SK-N-SH (cell line): ENCODE measurements at regions not wholly inside any gene's neighbourhood (a gene's known extent, or its start where the extent isn't known, plus 50 kb on each side); places are given as distances from the start of the nearest gene placed in this dataset.

Source experiments
- CHD2 ChIP-seq: fragments of 150-350 bp; IDR thresholded peaks from 2 replicates; pipeline ENCODE4 v1.6.1; 2018; ENCODE audit warnings: low read length; ENCODE audit not compliant: partially characterized antibody
- FOXJ3 ChIP-seq: sonication (generic); formaldehyde crosslinking; IDR thresholded peaks from 2 replicates; pipeline ENCODE4 v1.5.1; 2020; ENCODE audit warnings: mild to moderate bottlenecking, missing genetic modification reagents
- GABPA ChIP-seq: IDR thresholded peaks from 2 replicates; pipeline ENCODE4 v1.4.0; 2012; ENCODE audit warnings: low read depth, mild to moderate bottlenecking
- MXI1 ChIP-seq: IDR thresholded peaks from 2 replicates; pipeline ENCODE4 v1.6.1; 2012; ENCODE audit warnings: mild to moderate bottlenecking, low read depth, low read length, improper control_type of control experiment
- PBX3 ChIP-seq: IDR thresholded peaks from 2 replicates; pipeline ENCODE4; 2012
- POLR2AphosphoS5 ChIP-seq: IDR thresholded peaks from 2 replicates; pipeline ENCODE4 v1.6.1; 2012; ENCODE audit warnings: low read depth, low read length
- RCOR1 ChIP-seq: fragments of 150-350 bp; IDR thresholded peaks from 2 replicates; pipeline ENCODE4 v1.6.1; 2017; ENCODE audit warnings: antibody characterized with exemption, low read length
- SMC3 ChIP-seq: IDR thresholded peaks from 2 replicates; pipeline ENCODE4 v1.6.1; 2012; ENCODE audit warnings: low read depth, low read length, improper control_type of control experiment
- TCF12 ChIP-seq: IDR thresholded peaks from 2 replicates; pipeline ENCODE4 v1.4.0; 2012
- TF ChIP-seq, protein P1 (sequence below): fragments of 150-350 bp; IDR thresholded peaks from 2 replicates; pipeline ENCODE4 v1.6.1; 2017; ENCODE audit warnings: antibody characterized with exemption, low read length, low read depth, borderline replicate concordance
- TF ChIP-seq, protein P2 (sequence below): IDR thresholded peaks from 2 replicates; pipeline ENCODE4 v1.4.0; 2012; ENCODE audit warnings: low read depth, borderline replicate concordance
- TF ChIP-seq, protein P3 (sequence below): fragments of 200-600 bp; sonication (generic); IDR thresholded peaks from 2 replicates; pipeline ENCODE4 v1.6.1; 2017; ENCODE audit warnings: antibody characterized with exemption, mild to moderate bottlenecking, moderate library complexity

GRCh38 chr11:57057561-57057960, 68.8 kb downstream of the OR5AK2 start:
- TF ChIP-seq MXI1, result no peak
- TF ChIP-seq, protein P1, sequence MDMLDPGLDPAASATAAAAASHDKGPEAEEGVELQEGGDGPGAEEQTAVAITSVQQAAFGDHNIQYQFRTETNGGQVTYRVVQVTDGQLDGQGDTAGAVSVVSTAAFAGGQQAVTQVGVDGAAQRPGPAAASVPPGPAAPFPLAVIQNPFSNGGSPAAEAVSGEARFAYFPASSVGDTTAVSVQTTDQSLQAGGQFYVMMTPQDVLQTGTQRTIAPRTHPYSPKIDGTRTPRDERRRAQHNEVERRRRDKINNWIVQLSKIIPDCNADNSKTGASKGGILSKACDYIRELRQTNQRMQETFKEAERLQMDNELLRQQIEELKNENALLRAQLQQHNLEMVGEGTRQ, result no peak
- no peak for TF ChIP-seq FOXJ3 (CRISPR knock-in tag)
- no peak for TF ChIP-seq TCF12
- TF ChIP-seq, protein P2, sequence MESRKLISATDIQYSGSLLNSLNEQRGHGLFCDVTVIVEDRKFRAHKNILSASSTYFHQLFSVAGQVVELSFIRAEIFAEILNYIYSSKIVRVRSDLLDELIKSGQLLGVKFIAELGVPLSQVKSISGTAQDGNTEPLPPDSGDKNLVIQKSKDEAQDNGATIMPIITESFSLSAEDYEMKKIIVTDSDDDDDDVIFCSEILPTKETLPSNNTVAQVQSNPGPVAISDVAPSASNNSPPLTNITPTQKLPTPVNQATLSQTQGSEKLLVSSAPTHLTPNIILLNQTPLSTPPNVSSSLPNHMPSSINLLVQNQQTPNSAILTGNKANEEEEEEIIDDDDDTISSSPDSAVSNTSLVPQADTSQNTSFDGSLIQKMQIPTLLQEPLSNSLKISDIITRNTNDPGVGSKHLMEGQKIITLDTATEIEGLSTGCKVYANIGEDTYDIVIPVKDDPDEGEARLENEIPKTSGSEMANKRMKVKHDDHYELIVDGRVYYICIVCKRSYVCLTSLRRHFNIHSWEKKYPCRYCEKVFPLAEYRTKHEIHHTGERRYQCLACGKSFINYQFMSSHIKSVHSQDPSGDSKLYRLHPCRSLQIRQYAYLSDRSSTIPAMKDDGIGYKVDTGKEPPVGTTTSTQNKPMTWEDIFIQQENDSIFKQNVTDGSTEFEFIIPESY, result no peak
- TF ChIP-seq POLR2AphosphoS5, result no peak
- TF ChIP-seq, protein P3, sequence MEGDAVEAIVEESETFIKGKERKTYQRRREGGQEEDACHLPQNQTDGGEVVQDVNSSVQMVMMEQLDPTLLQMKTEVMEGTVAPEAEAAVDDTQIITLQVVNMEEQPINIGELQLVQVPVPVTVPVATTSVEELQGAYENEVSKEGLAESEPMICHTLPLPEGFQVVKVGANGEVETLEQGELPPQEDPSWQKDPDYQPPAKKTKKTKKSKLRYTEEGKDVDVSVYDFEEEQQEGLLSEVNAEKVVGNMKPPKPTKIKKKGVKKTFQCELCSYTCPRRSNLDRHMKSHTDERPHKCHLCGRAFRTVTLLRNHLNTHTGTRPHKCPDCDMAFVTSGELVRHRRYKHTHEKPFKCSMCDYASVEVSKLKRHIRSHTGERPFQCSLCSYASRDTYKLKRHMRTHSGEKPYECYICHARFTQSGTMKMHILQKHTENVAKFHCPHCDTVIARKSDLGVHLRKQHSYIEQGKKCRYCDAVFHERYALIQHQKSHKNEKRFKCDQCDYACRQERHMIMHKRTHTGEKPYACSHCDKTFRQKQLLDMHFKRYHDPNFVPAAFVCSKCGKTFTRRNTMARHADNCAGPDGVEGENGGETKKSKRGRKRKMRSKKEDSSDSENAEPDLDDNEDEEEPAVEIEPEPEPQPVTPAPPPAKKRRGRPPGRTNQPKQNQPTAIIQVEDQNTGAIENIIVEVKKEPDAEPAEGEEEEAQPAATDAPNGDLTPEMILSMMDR, result no peak
- no peak for TF ChIP-seq SMC3
- TF ChIP-seq CHD2, result no peak
- TF ChIP-seq GABPA, result no peak
- TF ChIP-seq PBX3, result no peak
- TF ChIP-seq RCOR1, result no peak
